ENCODE measurements at regions not wholly inside any gene's neighbourhood (a gene's known extent, or its start where the extent isn't known, plus 50 kb on each side); places are given as distances from the start of the nearest gene placed in this dataset.

DNA sequence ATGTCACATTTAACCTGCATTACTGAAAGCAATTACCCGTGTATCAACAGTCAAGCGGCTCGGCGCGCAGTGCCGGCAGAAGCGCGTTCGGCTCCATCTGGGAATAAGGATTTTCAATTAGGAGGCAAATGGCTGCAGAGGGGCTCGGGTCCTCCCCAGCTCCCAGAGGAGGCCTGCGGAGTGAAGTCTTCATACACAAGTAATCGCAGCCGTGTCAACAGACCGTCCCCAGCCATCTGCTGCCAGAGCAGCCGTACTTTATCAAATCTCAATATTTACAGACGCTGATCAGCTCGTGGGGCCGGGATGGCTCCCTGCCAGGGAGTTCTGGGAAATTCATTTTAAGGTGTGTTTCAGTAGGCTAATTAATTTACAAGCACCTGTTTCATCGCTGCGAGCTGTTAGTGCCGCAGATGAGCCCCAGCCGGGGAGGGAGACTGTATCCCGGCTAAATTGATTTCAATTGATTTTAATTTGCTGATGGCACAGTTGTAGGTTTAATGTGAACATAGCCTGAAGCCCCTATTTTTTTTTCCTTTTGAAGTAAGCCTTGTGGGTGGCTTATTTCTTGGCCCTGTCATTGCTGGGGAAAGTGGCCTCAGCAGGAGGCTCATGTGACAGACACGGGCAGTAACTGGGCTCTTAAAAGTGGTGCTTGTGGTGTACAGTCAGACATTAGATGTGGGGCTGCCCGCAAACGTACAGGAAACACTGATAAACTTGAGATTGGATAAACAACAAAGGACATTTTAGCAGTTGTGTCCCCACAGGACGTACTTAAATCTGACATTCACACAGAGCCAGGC is 252.7 kb downstream of the TEX29 start:
- H3K4me1 ChIP-seq (ENCODE audit: control insufficient read depth, insufficient read depth, low read length): peaks cover 21% of the 10 kb centered on the region
- H3K9me3 ChIP-seq (ENCODE audit: control insufficient read depth, low read length): peaks cover 16% of the 10 kb centered on the region
- H3K9ac ChIP-seq (ENCODE audit: low read length): no peak overlapping the region
- peak overlapping the region; percentile 2 for H3K4me3 ChIP-seq (ENCODE audit: low read length)
- H3K36me3 ChIP-seq (ENCODE audit: control insufficient read depth, insufficient read depth, low read length): no peaks in the 10 kb centered on the region
- no peaks in the 10 kb centered on the region for H3K27me3 ChIP-seq (ENCODE audit: control insufficient read depth, insufficient read depth, low read length)

DNA sequence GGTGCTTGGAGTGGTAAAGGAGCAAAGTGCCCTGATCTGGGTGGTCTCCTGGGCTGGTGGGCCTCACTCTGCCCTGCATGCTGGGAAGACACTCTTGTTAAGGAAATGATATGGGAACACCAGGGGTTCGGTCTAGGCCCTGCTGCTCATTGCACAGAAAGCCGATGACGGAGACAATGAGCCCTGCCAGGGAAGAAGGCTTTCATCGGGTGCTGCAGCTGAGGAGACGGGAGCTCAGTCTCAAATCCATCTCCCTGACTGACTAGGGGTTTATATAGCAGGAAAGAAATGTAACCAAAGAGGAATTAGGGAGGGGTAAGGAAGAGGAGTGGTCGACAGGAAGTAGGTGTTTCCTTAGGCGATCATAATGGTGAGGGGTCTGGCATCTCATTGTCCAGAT is 253.4 kb downstream of the TEX29 start:
- no peaks in the 10 kb centered on the region for H3K36me3 ChIP-seq (ENCODE audit: control insufficient read depth, insufficient read depth, low read length)
- no peak overlapping the region for H3K9ac ChIP-seq (ENCODE audit: low read length)
- H3K9me3 ChIP-seq (ENCODE audit: control insufficient read depth, low read length): peaks cover 16% of the 10 kb centered on the region
- H3K4me3 ChIP-seq (ENCODE audit: low read length): peak overlapping the region; percentile 2
- no peaks in the 10 kb centered on the region for H3K27me3 ChIP-seq (ENCODE audit: control insufficient read depth, insufficient read depth, low read length)
- peaks cover 21% of the 10 kb centered on the region for H3K4me1 ChIP-seq (ENCODE audit: control insufficient read depth, insufficient read depth, low read length)

DNA sequence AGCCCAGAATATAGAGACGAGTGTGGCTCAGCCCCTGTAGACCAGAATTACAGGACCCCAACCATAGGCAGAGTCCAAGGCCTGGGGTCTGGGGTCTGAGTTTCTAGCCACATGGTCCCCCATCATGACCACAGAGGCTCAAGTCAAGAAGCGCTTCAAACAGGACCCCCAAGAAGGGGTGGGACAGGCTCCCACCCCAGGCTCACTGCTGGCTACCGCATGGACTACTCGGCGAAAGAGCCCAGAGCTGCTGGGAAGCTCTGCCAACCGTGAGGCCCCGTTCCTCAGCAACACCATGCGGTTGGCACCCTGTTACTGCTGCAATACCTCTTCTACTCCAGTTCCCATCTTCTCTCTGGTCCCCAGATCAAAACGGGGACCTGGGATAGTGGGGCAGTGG is 254.8 kb downstream of the TEX29 start:
- H3K27me3 ChIP-seq (ENCODE audit: control insufficient read depth, insufficient read depth, low read length): no peaks in the 10 kb centered on the region
- H3K9me3 ChIP-seq (ENCODE audit: control insufficient read depth, low read length): peaks cover 16% of the 10 kb centered on the region
- H3K9ac ChIP-seq (ENCODE audit: low read length): no peak overlapping the region
- H3K4me1 ChIP-seq (ENCODE audit: control insufficient read depth, insufficient read depth, low read length): peaks cover 17% of the 10 kb centered on the region
- H3K4me3 ChIP-seq (ENCODE audit: low read length): no peak overlapping the region
- H3K36me3 ChIP-seq (ENCODE audit: control insufficient read depth, insufficient read depth, low read length): no peaks in the 10 kb centered on the region

DNA sequence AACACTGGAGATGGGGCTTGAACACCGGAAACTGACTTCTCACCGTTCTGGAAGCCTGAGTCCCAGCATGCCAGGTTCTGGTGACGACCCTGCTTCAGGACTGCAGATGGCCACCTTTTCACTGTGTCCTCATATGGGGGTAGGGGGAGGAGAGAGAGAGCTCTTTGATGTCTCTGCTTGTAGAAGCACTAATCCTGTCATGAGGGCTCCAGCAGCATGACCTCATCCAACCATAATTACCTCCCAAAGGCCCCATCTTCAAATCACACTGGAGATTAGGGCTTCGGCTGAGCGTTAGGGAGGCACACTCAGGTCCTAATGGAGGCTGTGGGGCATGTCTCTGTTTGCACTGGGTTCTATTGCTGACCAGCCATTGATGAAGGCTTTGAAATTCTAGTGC is 255.3 kb downstream of the TEX29 start:
- Histone ChIP-seq H3K36me3 (ENCODE audit: control insufficient read depth, insufficient read depth, low read length) (no peaks in the 10 kb centered on the region), H3K4me3 (ENCODE audit: low read length) (no peak overlapping the region), H3K27me3 (ENCODE audit: control insufficient read depth, insufficient read depth, low read length) (no peaks in the 10 kb centered on the region), H3K9me3 (ENCODE audit: control insufficient read depth, low read length) (peaks cover 16% of the 10 kb centered on the region), H3K9ac (ENCODE audit: low read length) (no peak overlapping the region), H3K4me1 (ENCODE audit: control insufficient read depth, insufficient read depth, low read length) (peaks cover 17% of the 10 kb centered on the region)

DNA sequence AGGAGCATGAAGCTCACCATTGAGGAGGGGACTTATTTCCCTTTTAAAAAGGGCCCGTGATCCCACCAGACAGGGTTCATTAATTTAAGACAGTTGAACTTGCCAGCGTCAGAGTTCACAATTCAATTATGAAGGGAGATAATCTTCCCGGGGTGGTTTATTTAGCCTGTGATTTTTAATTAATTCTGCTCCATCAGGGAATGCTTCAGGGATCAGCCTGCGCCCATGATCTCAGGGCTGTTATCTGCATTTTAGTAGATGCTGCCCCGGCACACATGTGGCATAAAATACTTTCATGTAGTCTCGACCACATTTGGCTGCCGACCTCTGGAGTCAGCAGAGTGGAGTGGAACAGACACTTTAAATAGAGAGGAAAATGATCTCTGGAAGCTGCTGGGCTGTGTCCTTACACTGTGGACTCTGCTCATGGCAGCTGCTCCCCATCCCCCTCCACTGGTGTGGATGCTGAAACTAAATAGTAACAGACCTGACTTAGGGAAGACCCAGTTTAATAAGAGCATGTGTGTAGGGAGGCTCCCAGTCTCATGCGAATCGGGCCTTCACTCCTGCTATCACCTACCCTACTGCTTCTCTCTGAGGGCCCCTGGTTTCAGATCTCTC is 256.9 kb downstream of the TEX29 start:
- Histone ChIP-seq H3K27me3 (ENCODE audit: control insufficient read depth, insufficient read depth, low read length) (no peaks in the 10 kb centered on the region), H3K36me3 (ENCODE audit: control insufficient read depth, insufficient read depth, low read length) (no peaks in the 10 kb centered on the region), H3K9me3 (ENCODE audit: control insufficient read depth, low read length) (peaks cover 16% of the 10 kb centered on the region), H3K9ac (ENCODE audit: low read length) (no peak overlapping the region), H3K4me3 (ENCODE audit: low read length) (no peak overlapping the region), H3K4me1 (ENCODE audit: control insufficient read depth, insufficient read depth, low read length) (peaks cover 12% of the 10 kb centered on the region)

DNA sequence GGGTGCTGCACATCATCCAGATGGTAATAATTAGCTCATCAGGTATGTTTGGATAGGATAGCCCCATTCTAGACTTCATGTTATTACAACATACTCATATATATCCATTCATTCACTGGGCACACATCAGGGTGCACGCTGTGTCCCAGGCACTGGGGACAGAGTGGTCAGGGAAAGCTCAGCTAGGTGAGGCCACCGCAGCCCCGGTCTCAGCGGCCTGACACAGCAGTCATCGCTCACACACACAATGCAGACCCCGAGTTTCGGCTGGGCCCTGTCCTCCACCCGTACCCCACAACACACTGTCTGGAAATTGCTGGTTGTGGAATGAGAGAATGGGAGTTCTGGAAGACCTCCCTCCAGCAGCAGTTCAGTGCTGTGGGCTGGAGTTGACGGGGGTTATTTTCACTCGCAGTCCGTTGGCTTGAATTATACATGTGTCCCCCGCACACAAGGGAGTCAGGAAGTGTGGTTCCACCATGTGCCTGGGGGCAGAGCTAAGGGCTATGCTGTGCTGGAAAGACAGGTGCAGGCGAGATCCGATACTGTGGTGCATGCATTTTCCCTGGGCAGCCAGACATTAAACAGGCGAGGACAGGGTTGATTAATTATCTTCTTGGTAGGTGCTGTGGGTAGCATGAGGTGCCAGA is 257.6 kb downstream of the TEX29 start:
- H3K4me3 ChIP-seq (ENCODE audit: low read length): no peak overlapping the region
- peaks cover 16% of the 10 kb centered on the region for H3K9me3 ChIP-seq (ENCODE audit: control insufficient read depth, low read length)
- no peaks in the 10 kb centered on the region for H3K36me3 ChIP-seq (ENCODE audit: control insufficient read depth, insufficient read depth, low read length)
- H3K9ac ChIP-seq (ENCODE audit: low read length): no peak overlapping the region
- H3K27me3 ChIP-seq (ENCODE audit: control insufficient read depth, insufficient read depth, low read length): no peaks in the 10 kb centered on the region
- H3K4me1 ChIP-seq (ENCODE audit: control insufficient read depth, insufficient read depth, low read length): peaks cover 12% of the 10 kb centered on the region

DNA sequence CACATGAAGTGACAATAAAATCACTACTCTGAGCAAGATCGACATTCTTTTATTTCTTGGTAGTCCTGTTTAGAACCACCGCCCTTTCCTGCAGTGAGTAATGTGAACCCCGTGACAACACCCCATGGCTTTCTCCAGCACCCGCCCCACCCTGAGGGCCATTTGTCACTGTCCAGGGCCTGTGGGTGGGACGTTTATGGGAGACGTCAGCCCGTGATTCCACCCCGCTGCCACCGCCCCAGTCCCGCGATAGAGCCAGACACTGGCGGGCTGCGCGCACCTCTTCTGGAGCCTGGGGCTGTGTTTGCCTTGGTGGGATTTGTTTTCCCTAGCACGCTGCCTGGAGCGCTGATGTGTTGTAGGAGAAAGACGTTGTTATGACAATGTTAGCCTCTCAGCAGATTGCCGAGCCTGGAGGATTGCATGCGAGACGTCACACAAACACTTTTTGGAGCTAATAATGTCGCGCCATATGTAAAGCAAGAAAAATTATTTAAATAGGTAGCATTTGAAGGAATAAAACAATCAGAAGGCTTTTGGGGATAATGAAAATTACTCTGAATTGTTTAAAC is 263.7 kb downstream of the TEX29 start:
- H3K27me3 ChIP-seq (ENCODE audit: control insufficient read depth, insufficient read depth, low read length): no peaks in the 10 kb centered on the region
- H3K36me3 ChIP-seq (ENCODE audit: control insufficient read depth, insufficient read depth, low read length): no peaks in the 10 kb centered on the region
- H3K4me3 ChIP-seq (ENCODE audit: low read length): no peak overlapping the region
- peaks cover 27% of the 10 kb centered on the region for H3K4me1 ChIP-seq (ENCODE audit: control insufficient read depth, insufficient read depth, low read length)
- H3K9ac ChIP-seq (ENCODE audit: low read length): no peak overlapping the region
- H3K9me3 ChIP-seq (ENCODE audit: control insufficient read depth, low read length): no peaks in the 10 kb centered on the region

DNA sequence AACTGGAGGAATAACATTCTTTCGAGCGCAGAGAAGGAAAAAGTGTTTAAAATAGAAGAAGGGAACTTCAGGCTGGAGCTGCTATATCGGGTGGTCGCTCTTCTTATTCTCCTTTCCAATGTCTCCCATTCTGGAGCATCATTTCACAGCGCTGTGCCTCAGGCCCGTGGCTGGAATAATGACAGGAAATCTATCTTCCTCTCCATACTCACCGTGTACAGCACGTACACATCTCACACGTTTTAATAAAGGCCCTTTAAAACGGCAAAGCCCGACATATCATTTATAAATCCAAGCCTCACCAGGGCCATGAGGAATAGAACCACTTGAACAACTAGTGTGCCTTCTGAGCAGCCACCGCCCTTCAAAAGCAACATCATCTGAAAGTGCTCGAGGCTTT is 264.4 kb downstream of the TEX29 start:
- Histone ChIP-seq H3K36me3 (ENCODE audit: control insufficient read depth, insufficient read depth, low read length) (no peaks in the 10 kb centered on the region), H3K4me1 (ENCODE audit: control insufficient read depth, insufficient read depth, low read length) (peaks cover 27% of the 10 kb centered on the region), H3K4me3 (ENCODE audit: low read length) (no peak overlapping the region), H3K9me3 (ENCODE audit: control insufficient read depth, low read length) (no peaks in the 10 kb centered on the region), H3K27me3 (ENCODE audit: control insufficient read depth, insufficient read depth, low read length) (no peaks in the 10 kb centered on the region), H3K9ac (ENCODE audit: low read length) (no peak overlapping the region)

DNA sequence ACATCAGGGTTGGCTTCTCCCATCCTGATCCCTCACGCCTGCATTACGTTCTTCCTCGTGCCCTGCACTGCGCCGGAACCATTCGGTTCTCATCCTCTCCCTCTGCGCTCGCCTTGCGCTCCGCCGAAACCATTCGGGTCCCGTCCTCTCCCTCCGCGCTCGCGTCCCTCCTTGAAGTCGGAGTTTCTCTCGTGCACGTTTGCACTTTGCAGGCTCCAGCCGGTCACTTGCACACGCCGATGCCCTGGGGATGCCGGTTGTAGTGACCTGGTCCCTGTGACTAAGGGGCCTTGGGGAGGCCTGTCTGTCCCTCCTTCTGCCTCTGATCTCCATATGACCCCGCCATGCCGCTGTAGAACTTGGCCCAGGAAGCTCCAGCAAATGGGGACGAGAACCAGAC is 265.8 kb downstream of the TEX29 start:
- no peaks in the 10 kb centered on the region for H3K36me3 ChIP-seq (ENCODE audit: control insufficient read depth, insufficient read depth, low read length)

DNA sequence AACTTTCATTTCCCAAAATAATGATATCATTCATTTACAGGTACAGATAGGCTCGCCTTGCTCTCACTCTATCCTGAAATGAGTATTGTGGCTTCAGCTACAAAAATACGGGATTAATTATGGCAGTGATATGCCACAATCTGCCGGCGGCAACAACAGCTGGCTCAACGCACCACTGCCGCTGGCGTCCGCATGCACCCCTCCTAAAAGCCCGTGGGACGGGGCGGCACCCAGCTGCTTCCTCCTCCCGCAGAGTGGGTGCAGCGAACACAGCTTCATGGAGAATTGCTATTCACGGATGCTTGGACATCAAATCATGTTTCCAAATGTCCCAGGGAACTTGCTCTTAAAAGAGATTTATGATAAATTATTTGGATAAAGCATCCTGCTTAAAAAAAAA is 266.8 kb downstream of the TEX29 start:
- H3K9me3 ChIP-seq (ENCODE audit: control insufficient read depth, low read length): no peaks in the 10 kb centered on the region
- no peaks in the 10 kb centered on the region for H3K27me3 ChIP-seq (ENCODE audit: control insufficient read depth, insufficient read depth, low read length)
- no peak overlapping the region for H3K9ac ChIP-seq (ENCODE audit: low read length)
- no peak overlapping the region for H3K4me3 ChIP-seq (ENCODE audit: low read length)
- H3K36me3 ChIP-seq (ENCODE audit: control insufficient read depth, insufficient read depth, low read length): no peaks in the 10 kb centered on the region
- peaks cover 27% of the 10 kb centered on the region for H3K4me1 ChIP-seq (ENCODE audit: control insufficient read depth, insufficient read depth, low read length)

More for the DNA sequence above, 265.8 kb downstream of the TEX29 start:
- Histone ChIP-seq H3K9me3 (ENCODE audit: control insufficient read depth, low read length) (no peaks in the 10 kb centered on the region), H3K9ac (ENCODE audit: low read length) (no peak overlapping the region), H3K4me3 (ENCODE audit: low read length) (no peak overlapping the region), H3K27me3 (ENCODE audit: control insufficient read depth, insufficient read depth, low read length) (no peaks in the 10 kb centered on the region), H3K4me1 (ENCODE audit: control insufficient read depth, insufficient read depth, low read length) (peaks cover 27% of the 10 kb centered on the region)

DNA sequence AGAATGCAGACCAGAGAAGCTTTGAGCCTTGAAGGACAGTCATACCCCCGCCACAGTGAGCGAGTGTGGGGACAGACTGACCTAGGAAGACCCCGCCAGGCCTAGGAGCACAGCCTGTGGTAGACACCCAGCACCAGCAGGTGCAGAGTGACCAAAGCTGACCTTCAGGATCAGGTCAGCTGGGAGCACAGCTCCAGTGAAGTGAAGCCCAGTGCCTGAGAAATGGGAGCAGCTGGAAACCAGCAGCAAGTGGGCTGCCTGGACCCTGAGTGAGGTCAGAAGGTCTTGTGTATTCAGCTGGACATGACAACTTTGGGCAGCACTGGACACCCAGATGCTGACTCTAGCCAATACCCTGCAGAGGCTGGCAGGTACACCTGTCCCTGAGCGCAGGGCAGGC is 268.9 kb downstream of the TEX29 start:
- Histone ChIP-seq H3K9ac (ENCODE audit: low read length) (no peak overlapping the region), H3K9me3 (ENCODE audit: control insufficient read depth, low read length) (no peaks in the 10 kb centered on the region), H3K4me3 (ENCODE audit: low read length) (no peak overlapping the region), H3K4me1 (ENCODE audit: control insufficient read depth, insufficient read depth, low read length) (peaks cover 12% of the 10 kb centered on the region), H3K27me3 (ENCODE audit: control insufficient read depth, insufficient read depth, low read length) (no peaks in the 10 kb centered on the region), H3K36me3 (ENCODE audit: control insufficient read depth, insufficient read depth, low read length) (no peaks in the 10 kb centered on the region)

DNA sequence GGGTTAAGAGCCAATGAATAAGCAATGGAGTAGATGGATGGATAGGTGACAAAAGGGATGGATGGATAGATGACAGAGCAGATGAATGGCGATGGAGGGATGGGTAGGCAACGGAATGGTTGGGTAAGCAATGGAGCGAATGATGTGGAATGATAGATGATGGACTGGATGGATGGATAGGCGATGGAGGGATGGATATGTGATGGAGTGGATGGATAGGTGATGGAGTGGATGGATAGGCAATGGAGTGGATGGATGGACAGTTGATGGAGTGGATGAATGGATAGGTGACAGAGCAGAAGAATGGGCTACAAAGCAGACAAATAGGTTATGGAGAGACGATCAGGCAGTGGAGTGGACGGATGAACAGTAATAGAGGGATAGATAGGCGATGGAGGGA is 269.6 kb downstream of the TEX29 start:
- H3K36me3 ChIP-seq (ENCODE audit: control insufficient read depth, insufficient read depth, low read length): no peaks in the 10 kb centered on the region
- H3K9ac ChIP-seq (ENCODE audit: low read length): no peak overlapping the region
- no peak overlapping the region for H3K4me3 ChIP-seq (ENCODE audit: low read length)
- no peaks in the 10 kb centered on the region for H3K27me3 ChIP-seq (ENCODE audit: control insufficient read depth, insufficient read depth, low read length)
- peaks cover 5% of the 10 kb centered on the region for H3K4me1 ChIP-seq (ENCODE audit: control insufficient read depth, insufficient read depth, low read length)
- H3K9me3 ChIP-seq (ENCODE audit: control insufficient read depth, low read length): no peaks in the 10 kb centered on the region
